Activated CD4-positive, alpha-beta memory T cell treated with anti-CD3 and anti-CD28 coated beads, Interleukin-2, amount 10 ng/mL, durations not matched to agents 7 days and 5 days (primary cell): ENCODE measurements at regions not wholly inside any gene's neighbourhood (a gene's known extent, or its start where the extent isn't known, plus 50 kb on each side); places are given as distances from the start of the nearest gene placed in this dataset.
"Not testable (repeated sequence)": the region's sequence is repeated elsewhere in the genome, so short reads cannot be mapped to it uniquely, and the experiment has no call there.

Experiments used
- CTCF ChIA-PET: fragments of 350-600 bp; sonication (Branson Sonifier 250); formaldehyde crosslinking; loops from one replicate; lab custom pipeline; 2021; ENCODE audit warnings: antibody characterized with exemption, inconsistent platforms; lab: Charles Lee
- POLR2A ChIA-PET: fragments of 350-600 bp; sonication (Branson Sonifier 250); formaldehyde crosslinking; loops from one replicate; lab custom pipeline; 2021; ENCODE audit warnings: antibody characterized with exemption; lab: Charles Lee
- DNase-seq: peaks from one replicate; pipeline ENCODE4 v3.0.0-alpha.2; 2020
- H3K27ac Mint-ChIP-seq: one replicate; pipeline ENCODE4 v1.8.0; 2021; ENCODE audit warnings: mild to moderate bottlenecking, mixed read lengths
- H3K27me3 Mint-ChIP-seq: one replicate; pipeline ENCODE4 v1.8.0; 2021; ENCODE audit warnings: mixed read lengths
- H3K36me3 Mint-ChIP-seq: one replicate; pipeline ENCODE4 v1.8.0; 2021; ENCODE audit warnings: low read depth, mixed read lengths
- H3K4me1 Mint-ChIP-seq: one replicate; pipeline ENCODE4 v1.8.0; 2021; ENCODE audit warnings: mixed read lengths
- H3K4me3 Mint-ChIP-seq: one replicate; pipeline ENCODE4 v1.8.0; 2021; ENCODE audit warnings: mild to moderate bottlenecking, mixed read lengths
- H3K9me3 Mint-ChIP-seq: one replicate; pipeline ENCODE4 v1.8.0; 2021; ENCODE audit warnings: mixed read lengths

GRCh38 chr10:22158426-22158825 lies 59.4 kb downstream of the EBLN1 start:
- no peak for DNase-seq
- H3K27me3 Mint-ChIP-seq: peaks cover 4% of the 10 kb centered on the region
- no peaks in the 10 kb centered on the region for H3K4me1 Mint-ChIP-seq
- ChIA-PET CTCF (no interaction called here), POLR2A (no interaction called here)
- no peak overlapping the region for H3K27ac Mint-ChIP-seq
- no peak overlapping the region for H3K4me3 Mint-ChIP-seq
- H3K36me3 Mint-ChIP-seq: no peaks in the 10 kb centered on the region
- H3K9me3 Mint-ChIP-seq: no peaks in the 10 kb centered on the region

- H3K9me3 Mint-ChIP-seq: peaks cover 3% of the 10 kb centered on the region
- no peak for DNase-seq
- H3K36me3 Mint-ChIP-seq: no peaks in the 10 kb centered on the region
- H3K27me3 Mint-ChIP-seq: peaks cover 8% of the 10 kb centered on the region
- no peaks in the 10 kb centered on the region for H3K4me1 Mint-ChIP-seq
- ChIA-PET POLR2A (no interaction called here), CTCF (no interaction called here)
- no peak overlapping the region for H3K27ac Mint-ChIP-seq
- no peak overlapping the region for H3K4me3 Mint-ChIP-seq
These were observed 61.1 kb downstream of the EBLN1 start for GRCh38 chr10:22156750-22157149.

GRCh38 chr10:22152403-22152802 lies 65.4 kb downstream of the EBLN1 start:
- peaks cover 3% of the 10 kb centered on the region for H3K9me3 Mint-ChIP-seq
- H3K4me3 Mint-ChIP-seq: no peak overlapping the region
- no peaks in the 10 kb centered on the region for H3K36me3 Mint-ChIP-seq
- no peak overlapping the region for H3K27ac Mint-ChIP-seq
- peaks cover 10% of the 10 kb centered on the region for H3K27me3 Mint-ChIP-seq
- no peaks in the 10 kb centered on the region for H3K4me1 Mint-ChIP-seq
- ChIA-PET CTCF (no interaction called here), POLR2A (no interaction called here)
- no peak for DNase-seq

GRCh38 chr10:22150842-22151241 lies 67.0 kb downstream of the EBLN1 start:
- POLR2A ChIA-PET: no interaction called here
- H3K4me1 Mint-ChIP-seq: no peaks in the 10 kb centered on the region
- peaks cover 5% of the 10 kb centered on the region for H3K9me3 Mint-ChIP-seq
- no peak overlapping the region for H3K4me3 Mint-ChIP-seq
- no peak overlapping the region for H3K27ac Mint-ChIP-seq
- peaks cover 6% of the 10 kb centered on the region for H3K27me3 Mint-ChIP-seq
- CTCF ChIA-PET: no interaction called here
- H3K36me3 Mint-ChIP-seq: no peaks in the 10 kb centered on the region
- DNase-seq: no peak

- Mint-ChIP-seq H3K27me3 (peaks cover 6% of the 10 kb centered on the region), H3K27ac (no peak overlapping the region), H3K9me3 (peaks cover 5% of the 10 kb centered on the region), H3K36me3 (no peaks in the 10 kb centered on the region), H3K4me1 (no peaks in the 10 kb centered on the region), H3K4me3 (no peak overlapping the region)
- ChIA-PET CTCF (no interaction called here), POLR2A (no interaction called here)
- DNase-seq: no peak
These were observed 68.9 kb downstream of the EBLN1 start for GRCh38 chr10:22148961-22149360.

- H3K27ac Mint-ChIP-seq, CTCF ChIA-PET, H3K9me3 Mint-ChIP-seq, POLR2A ChIA-PET, H3K27me3 Mint-ChIP-seq, H3K4me1 Mint-ChIP-seq, H3K36me3 Mint-ChIP-seq, H3K4me3 Mint-ChIP-seq, DNase-seq: not testable (repeated sequence)
These were observed 71.9 kb downstream of the EBLN1 start for GRCh38 chr10:22145873-22146272.

GRCh38 chr10:22137542-22137941 lies 80.3 kb downstream of the EBLN1 start:
- Mint-ChIP-seq H3K4me3 (no peak overlapping the region), H3K4me1 (peaks cover 5% of the 10 kb centered on the region), H3K9me3 (no peaks in the 10 kb centered on the region), H3K36me3 (no peaks in the 10 kb centered on the region), H3K27ac (no peak overlapping the region), H3K27me3 (peaks cover 6% of the 10 kb centered on the region)
- ChIA-PET POLR2A (no interaction called here), CTCF (no interaction called here)
- DNase-seq: no peak

- ChIA-PET POLR2A (no interaction called here), CTCF (no interaction called here)
- Mint-ChIP-seq H3K27me3 (peaks cover 6% of the 10 kb centered on the region), H3K9me3 (no peaks in the 10 kb centered on the region), H3K36me3 (no peaks in the 10 kb centered on the region), H3K27ac (no peak overlapping the region), H3K4me1 (peaks cover 5% of the 10 kb centered on the region), H3K4me3 (no peak overlapping the region)
- no peak for DNase-seq
These were observed 82.2 kb downstream of the EBLN1 start for GRCh38 chr10:22135591-22135990.

GRCh38 chr10:22133749-22134624 lies 83.8 kb downstream of the EBLN1 start:
- no peak overlapping the region for H3K27ac Mint-ChIP-seq
- POLR2A ChIA-PET: no interaction called here
- peaks cover 5% of the 10 kb centered on the region for H3K4me1 Mint-ChIP-seq
- H3K27me3 Mint-ChIP-seq: peaks cover 6% of the 10 kb centered on the region
- H3K4me3 Mint-ChIP-seq: no peak overlapping the region
- H3K36me3 Mint-ChIP-seq: no peaks in the 10 kb centered on the region
- peaks cover 6% of the 10 kb centered on the region for H3K9me3 Mint-ChIP-seq
- DNase-seq: no peak
- CTCF ChIA-PET: interaction anchor here (0.7 kb wide), 1 partner anchor 170 kb away, joined by 4 read pairs; no protein-coding TSS in a partner anchor

- H3K36me3 Mint-ChIP-seq, H3K9me3 Mint-ChIP-seq, H3K27ac Mint-ChIP-seq, H3K4me3 Mint-ChIP-seq, DNase-seq, H3K4me1 Mint-ChIP-seq, CTCF ChIA-PET, H3K27me3 Mint-ChIP-seq, POLR2A ChIA-PET: not testable (repeated sequence)
These were observed 87.0 kb downstream of the EBLN1 start for GRCh38 chr10:22130824-22131223.

- CTCF ChIA-PET, H3K27ac Mint-ChIP-seq, H3K4me3 Mint-ChIP-seq, H3K27me3 Mint-ChIP-seq, H3K36me3 Mint-ChIP-seq, H3K4me1 Mint-ChIP-seq, H3K9me3 Mint-ChIP-seq, DNase-seq, POLR2A ChIA-PET: not testable (repeated sequence)
These were observed 88.2 kb downstream of the EBLN1 start for GRCh38 chr10:22129612-22130011.

- POLR2A ChIA-PET, DNase-seq, H3K27ac Mint-ChIP-seq, CTCF ChIA-PET, H3K36me3 Mint-ChIP-seq, H3K4me1 Mint-ChIP-seq, H3K4me3 Mint-ChIP-seq, H3K9me3 Mint-ChIP-seq: not testable (repeated sequence)
- H3K27me3 Mint-ChIP-seq: peaks cover 11% of the 10 kb centered on the region
These were observed 96.6 kb downstream of the EBLN1 start for GRCh38 chr10:22121181-22121580.

- H3K27me3 Mint-ChIP-seq: peaks cover 19% of the 10 kb centered on the region
- POLR2A ChIA-PET, H3K4me1 Mint-ChIP-seq, DNase-seq, H3K4me3 Mint-ChIP-seq, H3K27ac Mint-ChIP-seq, CTCF ChIA-PET, H3K36me3 Mint-ChIP-seq, H3K9me3 Mint-ChIP-seq: not testable (repeated sequence)
These were observed 97.7 kb downstream of the EBLN1 start for GRCh38 chr10:22120072-22120471.

- H3K36me3 Mint-ChIP-seq, H3K4me1 Mint-ChIP-seq, H3K27ac Mint-ChIP-seq, DNase-seq, CTCF ChIA-PET, H3K4me3 Mint-ChIP-seq, POLR2A ChIA-PET, H3K9me3 Mint-ChIP-seq: not testable (repeated sequence)
- peaks cover 19% of the 10 kb centered on the region for H3K27me3 Mint-ChIP-seq
These were observed 98.2 kb downstream of the EBLN1 start for GRCh38 chr10:22119575-22119974.
